ENCODE measurements at regions not wholly inside any gene's neighbourhood (a gene's known extent, or its start where the extent isn't known, plus 50 kb on each side); places are given as distances from the start of the nearest gene placed in this dataset.

- H4K91ac ChIP-seq (ENCODE audit: insufficient read length, low read depth, low read length): no peak overlapping the region
- H3K79me1 ChIP-seq (ENCODE audit: insufficient read depth, low read depth, low read length, poor library complexity, severe bottlenecking): no peaks in the 10 kb centered on the region
- H3K4me2 ChIP-seq (ENCODE audit: insufficient read depth, insufficient read length, low read length): no peak overlapping the region
- no peak overlapping the region for H3K18ac ChIP-seq (ENCODE audit: insufficient read length, low read depth, low read length)
- Mint-ChIP-seq H3K9me3 (peaks cover 0 to 1% of the 10 kb centered on the region in 2 experiments; a peak in 1 of 5 replicates), H3K4me3 (no peak overlapping the region), H3K27ac (peak overlapping the region in 1 of 3 experiments; percentile 5; a peak in 1 of 7 replicates), H3K4me1 (peaks cover 0 to 1% of the 10 kb centered on the region in 2 experiments; a peak in 1 of 4 replicates), H3K27me3 (ENCODE audit: low read depth) (no peaks in the 10 kb centered on the region), H3K36me3 (ENCODE audit: insufficient read depth in 1 of 3, low read depth in 3 of 3) (no peaks in the 10 kb centered on the region; a peak in 1 of 7 replicates)
- no peak overlapping the region for H2BK15ac ChIP-seq (ENCODE audit: low read depth, low read length)
- WGBS (ENCODE audit: extremely low coverage, insufficient read length, low lambda C conversion rate): no CpG with 5 or more reads among the region's 3 CpGs
- H2AK5ac ChIP-seq (ENCODE audit: insufficient read length, low read length): no peak overlapping the region
- no peak for DNase-seq
- no peak overlapping the region for H3K27ac ChIP-seq (ENCODE audit: insufficient read length, low read depth, low read length)
- H4K20me1 ChIP-seq (ENCODE audit: control insufficient read depth, insufficient read depth, insufficient read length): no peaks in the 10 kb centered on the region
- no peak overlapping the region for H3K14ac ChIP-seq (ENCODE audit: insufficient read depth, low read length)
- H4K5ac ChIP-seq (ENCODE audit: insufficient read length, low read depth, low read length): no peak overlapping the region
- H3K4ac ChIP-seq (ENCODE audit: low read depth, low read length): no peak overlapping the region
- no peak overlapping the region for H3K56ac ChIP-seq (ENCODE audit: insufficient read length, low read depth, low read length)
- H3K9ac ChIP-seq (ENCODE audit: extremely low read depth, insufficient read length, low read length): no peak overlapping the region
- no peak overlapping the region for H2BK12ac ChIP-seq (ENCODE audit: insufficient read length, low read depth, low read length)
- H3K4me1 ChIP-seq (ENCODE audit: insufficient read depth, low read length): no peaks in the 10 kb centered on the region
- H3T11ph ChIP-seq (ENCODE audit: low read length): no peak overlapping the region
- H3K9me3 ChIP-seq (ENCODE audit: control insufficient read depth, low read depth, low read length): no peaks in the 10 kb centered on the region
- no peaks in the 10 kb centered on the region for H3K23me2 ChIP-seq (ENCODE audit: insufficient read length, low read depth, low read length, poor library complexity, severe bottlenecking)
- no peak overlapping the region for H4K8ac ChIP-seq (replicated peaks; ENCODE audit: insufficient read length, low read depth, low read length)
- no peak overlapping the region for H2BK20ac ChIP-seq (ENCODE audit: low read depth, low read length, poor library complexity, severe bottlenecking)
- TF ChIP-seq, protein P1, sequence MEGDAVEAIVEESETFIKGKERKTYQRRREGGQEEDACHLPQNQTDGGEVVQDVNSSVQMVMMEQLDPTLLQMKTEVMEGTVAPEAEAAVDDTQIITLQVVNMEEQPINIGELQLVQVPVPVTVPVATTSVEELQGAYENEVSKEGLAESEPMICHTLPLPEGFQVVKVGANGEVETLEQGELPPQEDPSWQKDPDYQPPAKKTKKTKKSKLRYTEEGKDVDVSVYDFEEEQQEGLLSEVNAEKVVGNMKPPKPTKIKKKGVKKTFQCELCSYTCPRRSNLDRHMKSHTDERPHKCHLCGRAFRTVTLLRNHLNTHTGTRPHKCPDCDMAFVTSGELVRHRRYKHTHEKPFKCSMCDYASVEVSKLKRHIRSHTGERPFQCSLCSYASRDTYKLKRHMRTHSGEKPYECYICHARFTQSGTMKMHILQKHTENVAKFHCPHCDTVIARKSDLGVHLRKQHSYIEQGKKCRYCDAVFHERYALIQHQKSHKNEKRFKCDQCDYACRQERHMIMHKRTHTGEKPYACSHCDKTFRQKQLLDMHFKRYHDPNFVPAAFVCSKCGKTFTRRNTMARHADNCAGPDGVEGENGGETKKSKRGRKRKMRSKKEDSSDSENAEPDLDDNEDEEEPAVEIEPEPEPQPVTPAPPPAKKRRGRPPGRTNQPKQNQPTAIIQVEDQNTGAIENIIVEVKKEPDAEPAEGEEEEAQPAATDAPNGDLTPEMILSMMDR (conservative IDR thresholded peaks at IDR 0.05): no peak
- no peak overlapping the region for H2BK120ac ChIP-seq (ENCODE audit: low read depth, low read length, poor library complexity, severe bottlenecking)
- no peak overlapping the region for H3K23ac ChIP-seq (ENCODE audit: insufficient read length, low read depth, low read length)
- no peak overlapping the region for H2AFZ ChIP-seq (ENCODE audit: low read length)
- no peak overlapping the region for H2BK5ac ChIP-seq (ENCODE audit: insufficient read length, low read length)
- H3K27me3 ChIP-seq (ENCODE audit: insufficient read depth, low read length): no peaks in the 10 kb centered on the region
- no peaks in the 10 kb centered on the region for H3K79me2 ChIP-seq (ENCODE audit: insufficient read depth, low read length)
Measured at GRCh38 chr5:116881921-116882531, 307.4 kb upstream of the SEMA6A start.
